ENCODE measurements at regions not wholly inside any gene's neighbourhood (a gene's known extent, or its start where the extent isn't known, plus 50 kb on each side); places are given as distances from the start of the nearest gene placed in this dataset.
"Not testable (repeated sequence)": the region's sequence is repeated elsewhere in the genome, so short reads cannot be mapped to it uniquely, and the experiment has no call there.

GRCh38 chr13:62908321-62908720, 1492.7 kb upstream of the PCDH20 start:
- in situ Hi-C loops (cut with HindIII; ENCODE audit: low sequenced_read_pairs): no loop called here

DNA sequence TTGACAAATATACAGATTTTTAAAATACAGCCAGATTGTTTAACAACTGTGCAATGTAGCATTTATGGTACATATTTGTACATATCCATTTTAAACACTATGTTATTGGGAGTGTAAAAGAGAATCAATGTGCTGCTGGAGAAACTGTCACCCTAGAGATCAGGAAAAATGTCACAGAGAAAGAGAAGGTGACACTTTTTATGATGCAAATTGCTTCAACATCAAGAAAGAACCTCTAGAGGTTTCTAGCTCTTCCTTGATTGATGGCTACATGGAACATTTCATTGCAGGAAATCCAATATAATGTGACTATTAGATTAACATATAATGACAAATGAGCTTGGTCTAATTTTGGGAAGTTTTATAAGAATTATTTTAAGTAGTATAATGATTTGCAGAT, 1491.2 kb upstream of the PCDH20 start:
- in situ Hi-C loops (cut with HindIII; ENCODE audit: low sequenced_read_pairs): no loop called here

- in situ Hi-C loops (cut with HindIII; ENCODE audit: low sequenced_read_pairs): no loop called here
Observed at GRCh38 chr13:62906469-62906868, 1490.8 kb upstream of the PCDH20 start.

DNA sequence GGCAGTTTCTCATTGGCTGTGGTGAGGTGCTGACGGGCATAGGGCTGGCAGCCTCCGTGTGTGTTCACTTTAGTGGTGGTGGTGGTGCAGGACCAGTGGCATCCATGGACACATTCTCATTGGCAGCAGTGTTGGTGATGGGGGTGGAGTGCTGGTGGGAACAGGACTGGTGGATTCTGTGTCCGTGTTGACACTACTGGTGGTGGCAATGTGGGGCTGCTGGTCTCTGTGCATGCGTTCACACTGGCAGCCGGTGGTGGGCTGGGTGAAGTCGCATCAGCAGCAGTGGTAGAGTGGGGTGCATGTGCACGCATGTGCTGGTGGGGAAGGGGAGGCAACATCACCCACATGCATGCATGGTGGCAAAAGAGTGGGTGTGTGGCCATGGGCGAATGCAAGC, 1471.4 kb upstream of the PCDH20 start:
- in situ Hi-C loops (cut with HindIII; ENCODE audit: low sequenced_read_pairs): no loop called here

GRCh38 chr13:62879071-62879470, 1463.4 kb upstream of the PCDH20 start:
- in situ Hi-C loops (cut with HindIII; ENCODE audit: low sequenced_read_pairs): no loop called here

GRCh38 chr13:62875118-62875640, 1459.5 kb upstream of the PCDH20 start:
- in situ Hi-C loops (cut with HindIII; ENCODE audit: low sequenced_read_pairs): no loop called here

DNA sequence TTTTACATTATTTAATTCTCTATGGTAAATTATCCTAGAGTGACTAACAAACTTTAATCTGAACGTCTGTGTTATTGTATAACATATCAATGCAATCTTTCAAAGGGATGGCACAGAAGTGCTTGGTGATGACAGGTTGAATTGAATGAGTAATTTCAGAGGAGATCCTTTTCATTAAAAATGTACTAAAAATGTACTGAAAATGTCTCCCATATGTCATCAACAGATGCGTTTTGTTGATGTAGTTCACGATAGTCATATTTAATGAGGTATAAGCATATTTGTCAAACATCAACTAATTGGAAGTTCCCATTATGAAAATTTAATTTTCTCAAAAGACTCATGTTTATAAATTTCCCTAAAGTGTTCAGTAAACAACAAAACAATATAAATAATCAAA, 1434.7 kb upstream of the PCDH20 start:
- in situ Hi-C loops (cut with HindIII; ENCODE audit: low sequenced_read_pairs): no loop called here

- in situ Hi-C loops (cut with HindIII; ENCODE audit: low sequenced_read_pairs): no loop called here
Observed at GRCh38 chr13:62847520-62847919, 1431.9 kb upstream of the PCDH20 start.

DNA sequence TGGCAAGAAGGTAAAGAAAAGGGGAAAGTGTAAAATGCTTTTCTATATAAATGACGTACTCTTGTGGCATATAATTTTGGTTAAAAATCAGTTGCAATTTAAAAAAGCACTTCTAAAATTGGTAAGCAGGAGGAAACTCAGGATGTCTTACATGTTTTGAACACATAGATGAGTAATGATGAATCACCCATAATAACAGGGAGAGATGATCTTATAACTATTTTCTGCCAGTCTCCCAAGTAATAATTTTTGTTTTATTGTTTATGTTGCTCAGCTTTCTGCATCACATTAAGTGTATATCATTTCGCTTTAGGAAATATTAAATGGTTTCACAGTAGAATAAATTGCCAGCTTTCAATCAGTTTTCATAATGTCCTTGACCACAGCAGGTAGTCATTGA, 1430.7 kb upstream of the PCDH20 start:
- in situ Hi-C loops (cut with HindIII; ENCODE audit: low sequenced_read_pairs): no loop called here

GRCh38 chr13:62839338-62839737, 1423.7 kb upstream of the PCDH20 start:
- in situ Hi-C loops (cut with HindIII; ENCODE audit: low sequenced_read_pairs): no loop called here

- in situ Hi-C loops (cut with HindIII; ENCODE audit: low sequenced_read_pairs): no loop called here
Observed at GRCh38 chr13:62838929-62839328, 1423.3 kb upstream of the PCDH20 start.

DNA sequence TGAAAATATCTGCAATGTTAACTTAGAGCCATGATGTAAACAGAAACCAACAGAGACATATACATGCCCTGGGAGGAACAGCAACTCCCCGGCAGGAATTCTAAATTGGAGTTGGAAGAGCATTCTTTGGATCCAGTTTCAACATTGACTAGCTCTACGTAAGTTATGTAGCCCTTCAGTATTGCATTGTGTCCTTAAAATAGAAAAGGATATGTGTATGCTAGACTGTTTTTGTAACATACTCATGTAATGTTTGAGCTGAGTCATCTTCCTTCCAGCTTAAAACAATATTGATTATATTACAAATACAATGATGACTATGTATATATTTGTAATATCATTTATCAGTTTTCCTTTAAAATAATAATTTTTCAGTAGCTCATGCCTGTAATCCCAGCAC, 1422.2 kb upstream of the PCDH20 start:
- in situ Hi-C loops (cut with HindIII; ENCODE audit: low sequenced_read_pairs): no loop called here

GRCh38 chr13:62829486-62829885, 1413.8 kb upstream of the PCDH20 start:
- in situ Hi-C loops (cut with HindIII; ENCODE audit: low sequenced_read_pairs): no loop called here

- in situ Hi-C loops (cut with HindIII; ENCODE audit: low sequenced_read_pairs): no loop called here
Observed at GRCh38 chr13:62799931-62800436, 1384.3 kb upstream of the PCDH20 start.

DNA sequence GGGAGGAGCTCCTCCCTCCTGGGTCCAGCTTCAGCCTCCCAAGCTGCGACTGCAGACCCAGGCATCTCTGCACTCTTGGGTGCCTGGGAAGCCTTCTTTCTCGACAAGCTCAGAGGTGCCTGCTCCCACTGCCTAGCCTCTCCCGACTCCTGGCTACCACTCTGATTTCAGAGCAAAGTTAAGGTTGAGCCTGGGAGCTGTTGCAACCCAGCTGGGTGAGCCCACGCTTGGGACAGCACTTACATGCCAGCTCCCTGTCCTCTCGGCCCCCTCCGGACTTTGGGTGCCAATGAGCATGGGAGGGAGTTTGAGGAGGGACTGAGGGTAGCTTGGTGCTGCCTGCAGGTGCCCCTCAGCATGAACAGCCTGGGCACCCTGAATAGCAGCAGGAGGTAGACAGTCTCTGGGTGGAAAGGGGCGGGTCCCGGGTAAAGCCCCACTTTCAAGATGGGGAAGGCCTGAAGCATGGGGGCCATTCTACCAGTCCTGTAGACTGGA, 1383.4 kb upstream of the PCDH20 start:
- in situ Hi-C loops (cut with HindIII; ENCODE audit: low sequenced_read_pairs): no loop called here

GRCh38 chr13:62793850-62794249, 1378.2 kb upstream of the PCDH20 start:
- in situ Hi-C loops (cut with HindIII; ENCODE audit: low sequenced_read_pairs): no loop called here

DNA sequence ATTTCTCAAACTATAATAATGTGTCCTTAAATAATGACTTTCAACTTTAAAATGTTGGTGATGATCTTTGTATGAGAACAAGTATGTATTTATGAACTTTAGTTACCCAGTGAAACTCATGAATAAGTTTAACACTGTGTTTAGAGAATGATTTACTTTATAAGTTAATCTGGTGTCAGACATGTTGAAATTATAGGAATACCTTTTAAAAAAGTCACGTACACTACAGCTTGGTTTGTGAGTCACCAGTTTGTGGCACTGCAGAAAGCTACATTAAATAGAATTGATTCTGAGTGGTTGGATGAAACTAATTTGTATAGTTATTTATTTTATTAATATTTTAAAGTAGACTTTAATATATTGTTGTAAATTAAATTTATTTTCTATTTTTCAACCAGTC, 1366.2 kb upstream of the PCDH20 start:
- in situ Hi-C loops (cut with HindIII; ENCODE audit: low sequenced_read_pairs): no loop called here

DNA sequence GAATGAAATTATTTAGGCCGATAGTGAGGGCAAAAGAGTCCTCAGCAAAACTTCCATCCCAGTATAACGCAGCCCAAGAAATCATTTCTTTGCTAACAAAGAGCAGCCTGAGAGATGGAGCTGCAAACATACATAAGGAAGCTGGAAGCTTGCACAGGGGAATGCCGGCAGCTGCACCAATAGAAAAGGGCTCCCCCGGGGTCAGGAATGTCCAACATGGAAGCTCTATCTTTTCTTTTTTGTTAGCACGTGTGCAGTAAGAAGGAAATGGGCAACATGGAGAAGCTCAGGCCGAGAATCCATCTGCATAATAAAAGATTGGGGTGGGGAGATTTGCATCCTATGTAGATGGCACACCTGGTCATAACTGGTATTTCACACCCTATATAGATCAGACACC, 1363.5 kb upstream of the PCDH20 start:
- in situ Hi-C loops (cut with HindIII; ENCODE audit: low sequenced_read_pairs): no loop called here

DNA sequence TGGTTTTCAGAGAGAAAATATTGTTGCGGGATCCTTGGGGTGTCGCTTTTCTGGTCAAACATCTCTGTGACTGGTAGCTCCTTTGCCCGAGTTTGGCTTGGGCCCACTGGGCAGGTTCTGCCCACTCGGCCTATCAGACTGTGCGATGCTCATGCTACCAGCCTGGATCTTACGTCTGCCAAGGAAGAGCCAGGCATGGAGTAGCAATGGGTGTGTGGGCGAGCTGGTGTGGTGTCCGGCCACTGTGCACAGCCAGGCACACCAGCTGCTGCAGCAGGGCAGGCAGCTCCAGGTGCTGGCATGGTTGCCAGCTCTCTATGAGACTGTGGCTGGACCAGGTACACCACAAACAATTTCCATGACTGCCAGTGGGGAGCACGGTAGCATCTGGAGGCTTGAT, 1351.8 kb upstream of the PCDH20 start:
- in situ Hi-C loops (cut with HindIII; ENCODE audit: low sequenced_read_pairs): no loop called here

DNA sequence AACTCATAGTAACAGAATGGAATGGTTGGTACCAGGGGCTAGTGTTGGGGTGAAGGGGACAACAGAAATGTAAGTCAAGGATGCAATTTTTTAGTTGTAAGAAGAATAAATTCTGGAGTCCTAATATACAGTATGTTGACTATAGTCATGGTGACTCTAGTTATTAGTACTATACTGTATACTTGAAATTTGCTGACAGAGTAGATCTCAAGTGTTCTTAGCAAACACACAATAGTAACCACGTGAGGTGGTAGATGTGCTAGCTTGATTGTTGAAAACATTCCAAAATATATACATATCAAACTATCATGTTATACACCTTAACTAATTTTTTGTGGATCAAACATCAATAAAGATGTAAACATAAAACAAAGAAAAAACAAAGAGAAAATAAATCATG, 1345.1 kb upstream of the PCDH20 start:
- in situ Hi-C loops (cut with HindIII; ENCODE audit: low sequenced_read_pairs): no loop called here

DNA sequence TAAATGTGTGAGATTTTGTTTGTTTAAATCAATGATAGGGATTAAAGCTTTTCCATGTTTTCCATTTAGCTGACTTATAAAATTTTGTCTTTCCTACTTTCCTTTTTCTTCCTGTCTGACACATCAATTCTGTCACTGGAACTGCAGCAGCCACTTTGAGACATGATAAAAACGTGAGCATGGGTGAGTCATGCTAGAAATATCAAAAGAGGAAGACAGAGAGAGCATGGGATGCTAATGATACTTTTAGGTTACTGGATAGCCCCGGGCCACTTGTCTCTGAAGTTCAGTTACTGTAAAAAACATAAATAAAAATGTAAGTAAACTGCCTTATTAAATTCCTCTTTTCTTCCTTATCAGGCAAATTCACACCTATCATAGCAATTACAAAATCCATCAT, 1332.0 kb upstream of the PCDH20 start:
- in situ Hi-C loops (cut with HindIII; ENCODE audit: low sequenced_read_pairs): no loop called here

- in situ Hi-C loops (cut with HindIII; ENCODE audit: low sequenced_read_pairs): no loop called here
Observed at GRCh38 chr13:62747152-62747551, 1331.5 kb upstream of the PCDH20 start.

DNA sequence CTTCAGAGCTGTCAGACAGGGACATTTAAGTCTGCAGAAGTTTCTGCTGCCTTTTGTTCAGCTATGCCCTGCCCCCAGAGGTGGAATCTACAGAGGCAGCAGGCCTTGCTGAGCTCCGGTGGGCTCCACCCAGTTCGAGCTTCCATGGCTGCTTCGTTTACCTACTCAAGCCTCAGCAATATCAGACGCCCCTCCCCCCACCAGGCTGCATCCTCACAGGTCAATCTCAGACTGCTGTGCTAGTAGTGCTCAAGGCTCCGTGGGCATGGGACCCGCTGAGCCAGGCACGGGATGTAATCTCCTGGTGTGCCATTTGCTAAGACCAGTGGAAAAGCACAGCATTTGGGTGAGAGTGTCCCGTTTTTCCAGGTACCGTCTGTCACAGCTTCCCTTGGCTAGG, 1314.1 kb upstream of the PCDH20 start:
- in situ Hi-C loops (cut with HindIII; ENCODE audit: low sequenced_read_pairs): not testable (repeated sequence)

All from endothelial cell of hepatic sinusoid (primary cell).